Thoracic aorta (tissue), 2 donors: ENCODE measurements at regions not wholly inside any gene's neighbourhood (a gene's known extent, or its start where the extent isn't known, plus 50 kb on each side); places are given as distances from the start of the nearest gene placed in this dataset.

ENCODE experiments used
- ATAC-seq: fragments of 150-250 bp; one replicate; pipeline ENCODE4 v1.8.0; 2017; ENCODE audit warnings: low read depth; ENCODE audit not compliant: insufficient number of reproducible peaks, low FRiP score
- DNase-seq: peaks from one replicate; pipeline ENCODE4 v3.0.0-alpha.2; 2020; ENCODE audit warnings: low spot score
- H3K27ac ChIP-seq, 2 donors: fragments of 200-600 bp; sonication (generic); 1 replicate in 1 of 2; 2 replicates in 1 of 2; pipeline ENCODE4 v1.5.1; 2016; ENCODE audit warnings: mild to moderate bottlenecking in 2 of 2, moderate library complexity in 2 of 2
- H3K27me3 ChIP-seq: fragments of 200-600 bp; sonication (generic); replicated peaks from 2 replicates; pipeline ENCODE4 v1.6.0; 2016; ENCODE audit warnings: mild to moderate bottlenecking; ENCODE audit not compliant: insufficient read depth
- H3K36me3 ChIP-seq: fragments of 200-600 bp; sonication (generic); one replicate; pipeline ENCODE4 v1.5.1; 2016
- H3K4me1 ChIP-seq, 2 donors: fragments of 200-600 bp; sonication (generic); 1 replicate in 1 of 2; 2 replicates in 1 of 2; pipeline versions ENCODE4 v1.5.1 to v1.6.0; 2016; ENCODE audit warnings: low read depth in 2 of 2, mild to moderate bottlenecking in 1 of 2; ENCODE audit not compliant: control insufficient read depth in 1 of 2
- H3K4me3 ChIP-seq: fragments of 200-600 bp; sonication (generic); 2 replicates; pipeline ENCODE4 v1.5.1; 2016; ENCODE audit warnings: mild to moderate bottlenecking
- H3K9me3 ChIP-seq: fragments of 200-600 bp; sonication (generic); 2 replicates; pipeline ENCODE4 v1.5.1; 2016
- CTCF ChIP-seq: fragments of 200-600 bp; sonication (generic); IDR thresholded peaks from one replicate; pipeline ENCODE4 v1.5.1; 2019; ENCODE audit warnings: antibody characterized with exemption

- H3K27ac ChIP-seq, result no peak overlapping the region
- H3K4me1 ChIP-seq, result no peaks in the 10 kb centered on the region
- no peaks in the 10 kb centered on the region for H3K27me3 ChIP-seq
- DNase-seq, result no peak
- no peak overlapping the region for H3K4me3 ChIP-seq
- no peaks in the 10 kb centered on the region for H3K36me3 ChIP-seq
- TF ChIP-seq CTCF, result no peak
- no peaks in the 10 kb centered on the region for H3K9me3 ChIP-seq
- no peak for ATAC-seq
Measured at GRCh38 chr10:128405450-128405849, 279.2 kb upstream of the MKI67 start.

- no peak for DNase-seq
- Histone ChIP-seq H3K4me1 (no peaks in the 10 kb centered on the region), H3K27ac (no peak overlapping the region), H3K9me3 (no peaks in the 10 kb centered on the region), H3K36me3 (no peaks in the 10 kb centered on the region), H3K4me3 (no peak overlapping the region), H3K27me3 (no peaks in the 10 kb centered on the region)
- ATAC-seq, result no peak
- no peak for TF ChIP-seq CTCF
Measured at GRCh38 chr10:128411643-128412042, 285.4 kb upstream of the MKI67 start.

- H3K36me3 ChIP-seq, result no peaks in the 10 kb centered on the region
- no peak for DNase-seq
- TF ChIP-seq CTCF, result no peak
- no peaks in the 10 kb centered on the region for H3K4me1 ChIP-seq
- H3K4me3 ChIP-seq, result no peak overlapping the region
- H3K27ac ChIP-seq, result no peak overlapping the region
- no peaks in the 10 kb centered on the region for H3K9me3 ChIP-seq
- ATAC-seq, result no peak
- no peaks in the 10 kb centered on the region for H3K27me3 ChIP-seq
Measured at GRCh38 chr10:128414568-128414967, 288.3 kb upstream of the MKI67 start.

- no peaks in the 10 kb centered on the region for H3K9me3 ChIP-seq
- no peak for TF ChIP-seq CTCF
- no peaks in the 10 kb centered on the region for H3K36me3 ChIP-seq
- DNase-seq, result no peak
- no peaks in the 10 kb centered on the region for H3K27me3 ChIP-seq
- H3K27ac ChIP-seq, result no peak overlapping the region
- no peak overlapping the region for H3K4me3 ChIP-seq
- H3K4me1 ChIP-seq, result no peaks in the 10 kb centered on the region
- ATAC-seq, result no peak
Measured at GRCh38 chr10:128416231-128416630, 290.0 kb upstream of the MKI67 start.

GRCh38 chr10:128417826-128418225 lies 291.6 kb upstream of the MKI67 start:
- H3K4me1 ChIP-seq, result no peaks in the 10 kb centered on the region
- no peaks in the 10 kb centered on the region for H3K36me3 ChIP-seq
- H3K27me3 ChIP-seq, result no peaks in the 10 kb centered on the region
- no peak overlapping the region for H3K4me3 ChIP-seq
- no peak overlapping the region for H3K27ac ChIP-seq
- no peak for ATAC-seq
- H3K9me3 ChIP-seq, result no peaks in the 10 kb centered on the region
- no peak for DNase-seq
- no peak for TF ChIP-seq CTCF
